ENCODE measurements at regions not wholly inside any gene's neighbourhood (a gene's known extent, or its start where the extent isn't known, plus 50 kb on each side); places are given as distances from the start of the nearest gene placed in this dataset.

- RAD21 ChIA-PET (ENCODE audit: low non-redundant PET in 1 of 2, low total read pairs in 2 of 2, uncharacterized antibody in 2 of 2, unreplicated experiment in 2 of 2): no interaction called here
- Histone ChIP-seq H3K27me3 (ENCODE audit: insufficient read depth, low read length) (0 out of 2 replicates have a peak, but pooled peaks cover 4% of the 10 kb centered on the region), H4K20me1 (ENCODE audit: insufficient read depth) (no peaks in the 10 kb centered on the region), H3K4me1 (ENCODE audit: control insufficient read depth in 1 of 2, insufficient read depth in 2 of 2, low read length in 2 of 2) (no peaks in the 10 kb centered on the region), H3K27ac (ENCODE audit: low read depth, low read length) (no peak overlapping the region), H3K9me3 (ENCODE audit: control insufficient read depth in 1 of 2, insufficient read depth in 1 of 2, low read depth in 1 of 2, low read length in 2 of 2) (no peaks in the 10 kb centered on the region), H2AFZ (ENCODE audit: low read depth, low read length, poor library complexity, severe bottlenecking) (no peak overlapping the region), H3K9me2 (ENCODE audit: insufficient read depth) (no peaks in the 10 kb centered on the region), H3K9ac (ENCODE audit: low read length) (no peak overlapping the region), H3K79me2 (ENCODE audit: insufficient read depth, low read length) (no peaks in the 10 kb centered on the region), H3K4me2 (ENCODE audit: low read length) (no peak overlapping the region), H3K4me3 (replicated peaks in 1 of 2; ENCODE audit: low read depth in 1 of 2, low read length in 2 of 2) (no peak overlapping the region), H3K36me3 (ENCODE audit: control insufficient read depth in 1 of 2, insufficient read depth in 2 of 2, low read length in 2 of 2) (no peaks in the 10 kb centered on the region)
- CTCF ChIA-PET: no interaction called here
- DNase-seq (ENCODE audit: low read depth, low spot score) (no peak), ATAC-seq (no peak)
- TF ChIP-seq JUND (IDR thresholded peaks at IDR 0.05) (no peak), POLR2AphosphoS5 (IDR thresholded peaks at IDR 0.05; ENCODE audit: low read depth, low read length) (no peak), CBX3 (IDR thresholded peaks at IDR 0.05; ENCODE audit: low read depth) (no peak), CEBPB (IDR thresholded peaks at IDR 0.05; ENCODE audit: low read depth) (no peak), SIN3A (IDR thresholded peaks at IDR 0.05; ENCODE audit: low read depth) (no peak)
- intact Hi-C loops (cut with micrococcal nuclease): no loop called here
- POLR2A ChIA-PET: no interaction called here
- BruUV-seq (replicated peaks): no TSS peak
Measured at GRCh38 chr22:47460861-47461260, 698.4 kb downstream of the TBC1D22A start.

DNA sequence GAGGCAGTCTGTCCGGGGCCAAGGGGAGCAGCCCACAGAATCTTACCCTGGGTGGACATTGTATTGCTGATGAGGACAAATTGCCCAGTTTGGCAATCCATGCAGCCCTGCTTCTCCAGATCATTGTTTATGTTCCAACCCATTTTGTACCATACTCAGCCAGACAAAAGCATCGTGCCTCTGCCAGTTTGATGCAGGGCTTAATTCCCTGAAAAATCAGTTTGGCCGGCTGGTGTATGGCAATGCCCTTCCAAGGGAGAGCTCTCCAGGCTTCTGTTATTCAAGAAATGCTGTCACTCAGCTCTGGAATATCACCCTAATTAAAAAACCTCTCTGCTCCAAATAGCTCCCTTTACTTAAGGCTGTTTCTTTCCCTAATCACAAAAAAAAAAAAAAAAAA lies 697.7 kb downstream of the TBC1D22A start:
- ChIA-PET POLR2A (no interaction called here), CTCF (no interaction called here), RAD21 (ENCODE audit: low non-redundant PET in 1 of 2, low total read pairs in 2 of 2, uncharacterized antibody in 2 of 2, unreplicated experiment in 2 of 2) (no interaction called here)
- Histone ChIP-seq H3K27ac (ENCODE audit: low read depth, low read length) (no peak overlapping the region), H3K79me2 (ENCODE audit: insufficient read depth, low read length) (no peaks in the 10 kb centered on the region), H3K4me1 (ENCODE audit: control insufficient read depth in 1 of 2, insufficient read depth in 2 of 2, low read length in 2 of 2) (no peaks in the 10 kb centered on the region), H3K4me2 (ENCODE audit: low read length) (no peak overlapping the region), H3K9me3 (ENCODE audit: control insufficient read depth in 1 of 2, insufficient read depth in 1 of 2, low read depth in 1 of 2, low read length in 2 of 2) (no peaks in the 10 kb centered on the region), H3K27me3 (ENCODE audit: insufficient read depth, low read length) (0 out of 2 replicates have a peak, but pooled peaks cover 4% of the 10 kb centered on the region), H3K36me3 (ENCODE audit: control insufficient read depth in 1 of 2, insufficient read depth in 2 of 2, low read length in 2 of 2) (no peaks in the 10 kb centered on the region), H3K9me2 (ENCODE audit: insufficient read depth) (no peaks in the 10 kb centered on the region), H4K20me1 (ENCODE audit: insufficient read depth) (no peaks in the 10 kb centered on the region), H2AFZ (ENCODE audit: low read depth, low read length, poor library complexity, severe bottlenecking) (no peak overlapping the region), H3K4me3 (replicated peaks in 1 of 2; ENCODE audit: low read depth in 1 of 2, low read length in 2 of 2) (no peak overlapping the region), H3K9ac (ENCODE audit: low read length) (no peak overlapping the region)
- BruUV-seq (replicated peaks): no TSS peak
- intact Hi-C loops (cut with micrococcal nuclease): no loop called here
- no peak for DNase-seq (ENCODE audit: low read depth, low spot score)
- no peak for ATAC-seq
- TF ChIP-seq CBX3 (IDR thresholded peaks at IDR 0.05; ENCODE audit: low read depth) (no peak), REST (IDR thresholded peaks at IDR 0.05; ENCODE audit: low read depth) (no peak), CEBPB (IDR thresholded peaks at IDR 0.05; ENCODE audit: low read depth) (no peak), YY1 (IDR thresholded peaks at IDR 0.05; ENCODE audit: extremely low read depth, insufficient replicate concordance, low read depth, low read length) (no peak), POLR2AphosphoS5 (IDR thresholded peaks at IDR 0.05; ENCODE audit: low read depth, low read length) (no peak), MAX (IDR thresholded peaks at IDR 0.05) (no peak), EGR1 (IDR thresholded peaks at IDR 0.05; ENCODE audit: low read depth) (no peak), SP1 (IDR thresholded peaks at IDR 0.05; ENCODE audit: low read depth) (no peak), SRF (IDR thresholded peaks at IDR 0.05; ENCODE audit: low read depth) (no peak)
- TF ChIP-seq, protein P1, sequence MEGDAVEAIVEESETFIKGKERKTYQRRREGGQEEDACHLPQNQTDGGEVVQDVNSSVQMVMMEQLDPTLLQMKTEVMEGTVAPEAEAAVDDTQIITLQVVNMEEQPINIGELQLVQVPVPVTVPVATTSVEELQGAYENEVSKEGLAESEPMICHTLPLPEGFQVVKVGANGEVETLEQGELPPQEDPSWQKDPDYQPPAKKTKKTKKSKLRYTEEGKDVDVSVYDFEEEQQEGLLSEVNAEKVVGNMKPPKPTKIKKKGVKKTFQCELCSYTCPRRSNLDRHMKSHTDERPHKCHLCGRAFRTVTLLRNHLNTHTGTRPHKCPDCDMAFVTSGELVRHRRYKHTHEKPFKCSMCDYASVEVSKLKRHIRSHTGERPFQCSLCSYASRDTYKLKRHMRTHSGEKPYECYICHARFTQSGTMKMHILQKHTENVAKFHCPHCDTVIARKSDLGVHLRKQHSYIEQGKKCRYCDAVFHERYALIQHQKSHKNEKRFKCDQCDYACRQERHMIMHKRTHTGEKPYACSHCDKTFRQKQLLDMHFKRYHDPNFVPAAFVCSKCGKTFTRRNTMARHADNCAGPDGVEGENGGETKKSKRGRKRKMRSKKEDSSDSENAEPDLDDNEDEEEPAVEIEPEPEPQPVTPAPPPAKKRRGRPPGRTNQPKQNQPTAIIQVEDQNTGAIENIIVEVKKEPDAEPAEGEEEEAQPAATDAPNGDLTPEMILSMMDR (IDR thresholded peaks at IDR 0.05 in 2 of 3, conservative IDR thresholded peaks at IDR 0.05 in 1 of 3; ENCODE audit: borderline replicate concordance in 1 of 3, insufficient read depth in 1 of 3, low read depth in 2 of 3, low read length in 2 of 3): no peak
- TF ChIP-seq, protein P2, sequence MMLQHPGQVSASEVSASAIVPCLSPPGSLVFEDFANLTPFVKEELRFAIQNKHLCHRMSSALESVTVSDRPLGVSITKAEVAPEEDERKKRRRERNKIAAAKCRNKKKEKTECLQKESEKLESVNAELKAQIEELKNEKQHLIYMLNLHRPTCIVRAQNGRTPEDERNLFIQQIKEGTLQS (IDR thresholded peaks at IDR 0.05): no peak
